IMR-90 (cell line): ENCODE measurements at regions not wholly inside any gene's neighbourhood (a gene's known extent, or its start where the extent isn't known, plus 50 kb on each side); places are given as distances from the start of the nearest gene placed in this dataset.

Experiments used
- ATAC-seq: fragments of 200-7000 bp; cut with Tn5 transposase; 2 replicates; pipeline ENCODE4 v1.9.1; 2020; ENCODE audit warnings: low read depth, mild to moderate bottlenecking, moderate library complexity
- BruUV-seq: library from RNA; stranded (reverse); fragments of 400-500 nt; replicated peaks from 2 replicates; lab custom pipeline; 2021; lab: Mats Ljungman, UMichigan
- CTCF ChIA-PET: fragments of 300-600 bp; formaldehyde crosslinking; extraction: SDS; loops from one replicate; lab custom pipeline; 2021; ENCODE audit warnings: antibody characterized with exemption; lab: Yijun Ruan, JAX
- POLR2A ChIA-PET: fragments of 300-600 bp; sonication (Branson Sonifier 250); formaldehyde crosslinking; loops from one replicate; lab custom pipeline; 2022; ENCODE audit warnings: antibody characterized with exemption; ENCODE audit not compliant: unreplicated experiment; lab: Charles Lee
- DNase-seq: peaks from one replicate; pipeline ENCODE4 v3.0.0; 2013
- H2AFZ ChIP-seq: replicated peaks from 2 replicates; pipeline ENCODE3; 2013; ENCODE audit warnings: low read length, mild to moderate bottlenecking; ENCODE audit not compliant: poor library complexity
- H2AK5ac ChIP-seq: 2 replicates; pipeline ENCODE4 v1.6.1; 2013; ENCODE audit warnings: low read depth, low read length, inconsistent platforms
- H2AK9ac ChIP-seq: replicated peaks from 2 replicates; pipeline ENCODE3; 2013; ENCODE audit warnings: mild to moderate bottlenecking, low read depth, low read length, moderate library complexity; ENCODE audit not compliant: poor library complexity
- H2BK120ac ChIP-seq: 2 replicates; pipeline ENCODE4 v1.6.1; 2013; ENCODE audit warnings: low read depth, low read length, inconsistent platforms
- H2BK15ac ChIP-seq: 3 replicates; pipeline ENCODE4 v1.6.1; 2013; ENCODE audit warnings: low read depth, low read length, inconsistent platforms
- H2BK20ac ChIP-seq: 2 replicates; pipeline ENCODE4 v1.6.1; 2013; ENCODE audit warnings: low read depth, mild to moderate bottlenecking, inconsistent platforms, low read length, moderate library complexity
- H2BK5ac ChIP-seq: 2 replicates; pipeline ENCODE4 v1.6.1; 2013; ENCODE audit warnings: mild to moderate bottlenecking, low read depth, low read length, inconsistent platforms; ENCODE audit not compliant: poor library complexity, severe bottlenecking
- H3K14ac ChIP-seq: replicated peaks from 2 replicates; pipeline ENCODE4 v1.6.1; 2013; ENCODE audit warnings: low read depth, low read length, inconsistent platforms
- H3K18ac ChIP-seq: 2 replicates; pipeline ENCODE4 v1.6.1; 2013; ENCODE audit warnings: low read depth, low read length, control low read depth
- H3K23ac ChIP-seq: 2 replicates; pipeline ENCODE4 v1.6.1; 2013; ENCODE audit warnings: low read depth, low read length, inconsistent platforms
- H3K27ac ChIP-seq: 2 replicates; pipeline ENCODE4 v1.5.1; 2013; ENCODE audit warnings: mild to moderate bottlenecking, control low read depth, low read length; ENCODE audit not compliant: insufficient read depth
- H3K27me3 ChIP-seq: 2 replicates; pipeline ENCODE4 v1.6.1; 2013; ENCODE audit warnings: low read length; ENCODE audit not compliant: control insufficient read depth, insufficient read depth
- H3K36me3 ChIP-seq: 2 replicates; pipeline ENCODE4 v1.6.1; 2013; ENCODE audit warnings: low read length, mixed read lengths; ENCODE audit not compliant: control insufficient read depth, insufficient read depth
- H3K4ac ChIP-seq: 2 replicates; pipeline ENCODE4 v1.6.1; 2013; ENCODE audit warnings: low read depth, low read length, inconsistent platforms
- H3K4me1 ChIP-seq: 2 replicates; pipeline ENCODE4 v1.6.1; 2013; ENCODE audit warnings: low read length, mixed read lengths; ENCODE audit not compliant: control insufficient read depth, insufficient read depth
- H3K4me2 ChIP-seq: 2 replicates; pipeline ENCODE4 v1.6.1; 2013; ENCODE audit warnings: low read depth, mild to moderate bottlenecking, control low read depth, low read length, moderate library complexity
- H3K4me3 ChIP-seq: 2 replicates; pipeline ENCODE4 v1.5.1; 2013; ENCODE audit warnings: low read depth, mild to moderate bottlenecking, control low read depth, low read length, moderate library complexity; ENCODE audit not compliant: insufficient read depth
- H3K56ac ChIP-seq: 2 replicates; pipeline ENCODE4 v1.6.1; 2013; ENCODE audit warnings: low read length, inconsistent platforms; ENCODE audit not compliant: insufficient read depth; ENCODE audit errors: extremely low read depth
- H3K79me1 ChIP-seq, 2 experiments: 2 replicates each; pipeline ENCODE4 v1.6.1; 2013; ENCODE audit warnings: low read length in 2 of 2, inconsistent platforms in 1 of 2, low read depth in 1 of 2
- H3K9ac ChIP-seq: 2 replicates; pipeline ENCODE4 v1.6.1; 2013; ENCODE audit warnings: low read depth, low read length, control low read depth
- H3K9me1 ChIP-seq: 2 replicates; pipeline ENCODE4 v1.6.1; 2013; ENCODE audit warnings: low read length, inconsistent platforms; ENCODE audit not compliant: insufficient read depth
- H3K9me3 ChIP-seq: 2 replicates; pipeline ENCODE4 v1.6.1; 2013; ENCODE audit warnings: low read length; ENCODE audit not compliant: control insufficient read depth, insufficient read depth
- H4K20me1 ChIP-seq: 2 replicates; pipeline ENCODE4 v1.6.1; 2013; ENCODE audit warnings: low read length, inconsistent platforms; ENCODE audit not compliant: insufficient read depth
- H4K5ac ChIP-seq: 2 replicates; pipeline ENCODE4 v1.6.1; 2013; ENCODE audit warnings: mild to moderate bottlenecking, low read depth, low read length, control low read depth
- H4K8ac ChIP-seq, 2 experiments: 2 replicates each; pipeline ENCODE4 v1.6.1; 2013; ENCODE audit warnings: low read depth in 2 of 2, low read length in 2 of 2, control low read depth in 1 of 2, inconsistent platforms in 1 of 2
- H4K91ac ChIP-seq: 2 replicates; pipeline ENCODE4 v1.6.1; 2013; ENCODE audit warnings: low read depth, low read length, inconsistent platforms; ENCODE audit not compliant: insufficient read depth
- BHLHE40 ChIP-seq: fragments of 150-350 bp; IDR thresholded peaks from 2 replicates; pipeline ENCODE4 v1.6.1; 2016; ENCODE audit warnings: mild to moderate bottlenecking, low read depth, low read length
- CEBPB ChIP-seq: IDR thresholded peaks from 2 replicates; pipeline ENCODE4 v1.6.1; 2012; ENCODE audit warnings: low read depth, low read length, improper control_type of control experiment
- CHD1 ChIP-seq: IDR thresholded peaks from 2 replicates; pipeline ENCODE4 v1.6.1; 2012; ENCODE audit warnings: low read depth, low read length, improper control_type of control experiment
- MXI1 ChIP-seq: IDR thresholded peaks from 2 replicates; pipeline ENCODE4 v1.6.1; 2012; ENCODE audit warnings: low read depth, mild to moderate bottlenecking, low read length, moderate library complexity, borderline replicate concordance
- RCOR1 ChIP-seq: IDR thresholded peaks from 2 replicates; pipeline ENCODE4 v1.6.1; 2012; ENCODE audit warnings: mild to moderate bottlenecking, low read length, improper control_type of control experiment; ENCODE audit not compliant: insufficient replicate concordance
- RFX5 ChIP-seq: IDR thresholded peaks from 2 replicates; pipeline ENCODE4 v1.8.0; 2012; ENCODE audit warnings: low read depth, mild to moderate bottlenecking, low read length, moderate library complexity
- SMC3 ChIP-seq: fragments of 150-350 bp; IDR thresholded peaks from 2 replicates; pipeline ENCODE4 v1.6.1; 2016; ENCODE audit warnings: low read depth, mild to moderate bottlenecking, antibody characterized with exemption, low read length, moderate library complexity
- WGBS, 2 experiments: methylation state at CpG; one replicate each; pipeline versions ENCODE4 v1.1.5 to v1.1.7; 2013; ENCODE audit warnings: missing lambda C conversion rate in 2 of 2; ENCODE audit not compliant: insufficient read length in 1 of 2; ENCODE audit errors: extremely low coverage in 2 of 2; 5-methylcytosine and 5-hydroxymethylcytosine counted together
- dilution Hi-C: fragments of 300-500 bp; cut with HindIII; formaldehyde crosslinking; loops from one replicate; pipeline ENCODE4 v1.14.3; 2018; ENCODE audit warnings: low sequenced_read_pairs; ENCODE audit not compliant: unreplicated experiment
- in situ Hi-C: fragments of 300-500 bp; cut with MboI; formaldehyde crosslinking; loops from 3 replicates; pipeline ENCODE4 v1.14.3; 2019; ENCODE audit warnings: low sequenced_read_pairs, inconsistent platforms, mixed read lengths
- intact Hi-C: fragments of 100-400 bp; cut with micrococcal nuclease; formaldehyde crosslinking; loops from 2 replicates; pipeline ENCODE4 v1.10.0; 2022
- TF ChIP-seq, protein P1 (sequence below): conservative IDR thresholded peaks from 2 replicates; pipeline ENCODE4 v1.5.1; 2012; ENCODE audit warnings: mild to moderate bottlenecking, low read depth, low read length, improper control_type of control experiment

DNA sequence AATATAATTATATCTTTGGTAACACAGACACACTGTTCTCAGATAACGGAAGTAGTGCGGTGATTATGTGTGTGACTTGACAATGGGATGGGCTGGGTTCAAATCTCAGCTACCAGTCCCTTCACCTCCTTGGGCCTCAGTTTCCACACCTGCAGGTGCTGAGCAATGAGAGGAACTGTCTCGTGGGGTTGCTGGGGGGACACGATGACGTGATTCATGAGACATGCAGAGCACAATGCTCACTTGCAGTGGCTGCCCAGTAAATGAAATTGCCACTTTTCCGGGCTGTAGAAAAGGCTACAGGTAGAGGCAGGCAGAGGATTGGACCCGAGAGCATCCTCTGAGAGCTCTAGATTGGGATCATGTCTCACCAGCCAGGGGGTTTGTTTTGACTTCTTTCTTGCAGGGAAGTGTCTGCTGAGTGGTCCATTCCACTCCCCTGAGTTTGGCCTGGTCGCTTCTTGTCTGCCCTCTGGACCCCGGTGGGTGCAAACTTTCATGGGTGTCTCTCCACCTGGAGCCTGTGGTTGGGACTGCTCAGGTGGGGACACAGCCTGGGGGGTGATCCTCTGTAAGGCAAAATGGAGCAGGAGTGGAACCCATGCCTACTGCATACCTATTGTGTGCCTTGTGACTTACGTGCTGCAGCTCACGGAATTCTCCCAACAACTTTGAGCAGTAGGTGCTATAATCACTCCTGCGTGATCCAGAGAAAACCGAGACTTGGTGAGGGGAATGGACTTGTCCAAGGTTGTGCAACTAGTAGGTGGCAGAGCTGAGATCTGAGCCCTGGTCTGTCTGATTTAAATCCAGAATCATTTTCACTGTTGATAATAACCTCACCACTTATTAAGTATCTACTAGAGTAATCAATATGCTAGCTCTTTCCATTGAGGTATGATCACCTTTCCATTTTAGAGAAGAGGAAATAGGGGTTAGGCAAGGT, 147.2 kb downstream of the CEBPB start:
- Histone ChIP-seq H3K23ac (no peak overlapping the region), H3K36me3 (no peaks in the 10 kb centered on the region), H2BK15ac (peak overlapping the region; percentile 99; the same call in 2 of the 3 replicates), H3K4me3 (no peak overlapping the region), H2BK5ac (no peak overlapping the region), H3K18ac (no peak overlapping the region), H3K4me2 (no peak overlapping the region), H4K8ac (no peak overlapping the region), H3K14ac (no peak overlapping the region; the same call in 1 of the 2 replicates), H4K5ac (no peak overlapping the region), H2AK5ac (peak overlapping the region; percentile 72), H3K56ac (no peak overlapping the region), H3K9me3 (no peaks in the 10 kb centered on the region), H3K27me3 (no peaks in the 10 kb centered on the region), H2AK9ac (no peak overlapping the region), H2BK120ac (no peak overlapping the region), H4K91ac (peak overlapping the region; percentile 24; the same call in 1 of the 2 replicates), H2BK20ac (no peak overlapping the region), H3K79me1 (peaks cover 0 to 3% of the 10 kb centered on the region in 2 experiments; a peak in 1 of 4 replicates), H3K27ac (no peak overlapping the region), H4K20me1 (no peaks in the 10 kb centered on the region), H2AFZ (peak overlapping the region; percentile 8), H3K9me1 (peaks cover 13% of the 10 kb centered on the region), H3K9ac (no peak overlapping the region), H3K4ac (peak overlapping the region; percentile 29), H3K4me1 (peaks cover 22% of the 10 kb centered on the region)
- in situ Hi-C loops = no loop called here
- dilution Hi-C loops = no loop called here
- CTCF ChIA-PET = interaction anchor here (0.6 kb wide), 1 partner anchor 111 kb away, joined by 6 read pairs; no protein-coding TSS in a partner anchor
- BruUV-seq = no TSS peak
- intact Hi-C loops = no loop called here
- no peak for DNase-seq
- no peak for TF ChIP-seq BHLHE40
- TF ChIP-seq SMC3 = no peak
- TF ChIP-seq RFX5 = no peak
- TF ChIP-seq, protein P1, sequence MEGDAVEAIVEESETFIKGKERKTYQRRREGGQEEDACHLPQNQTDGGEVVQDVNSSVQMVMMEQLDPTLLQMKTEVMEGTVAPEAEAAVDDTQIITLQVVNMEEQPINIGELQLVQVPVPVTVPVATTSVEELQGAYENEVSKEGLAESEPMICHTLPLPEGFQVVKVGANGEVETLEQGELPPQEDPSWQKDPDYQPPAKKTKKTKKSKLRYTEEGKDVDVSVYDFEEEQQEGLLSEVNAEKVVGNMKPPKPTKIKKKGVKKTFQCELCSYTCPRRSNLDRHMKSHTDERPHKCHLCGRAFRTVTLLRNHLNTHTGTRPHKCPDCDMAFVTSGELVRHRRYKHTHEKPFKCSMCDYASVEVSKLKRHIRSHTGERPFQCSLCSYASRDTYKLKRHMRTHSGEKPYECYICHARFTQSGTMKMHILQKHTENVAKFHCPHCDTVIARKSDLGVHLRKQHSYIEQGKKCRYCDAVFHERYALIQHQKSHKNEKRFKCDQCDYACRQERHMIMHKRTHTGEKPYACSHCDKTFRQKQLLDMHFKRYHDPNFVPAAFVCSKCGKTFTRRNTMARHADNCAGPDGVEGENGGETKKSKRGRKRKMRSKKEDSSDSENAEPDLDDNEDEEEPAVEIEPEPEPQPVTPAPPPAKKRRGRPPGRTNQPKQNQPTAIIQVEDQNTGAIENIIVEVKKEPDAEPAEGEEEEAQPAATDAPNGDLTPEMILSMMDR = no peak
- no peak for TF ChIP-seq MXI1
- TF ChIP-seq CHD1 = no peak
- TF ChIP-seq RCOR1 = no peak
- no peak for TF ChIP-seq CEBPB
- no peak for ATAC-seq
- POLR2A ChIA-PET = no interaction called here
- WGBS, 2 experiments = 90% methylated on average over 5 of the region's 13 CpGs; no CpG with 5 or more reads in 1 of the 2 experiments
